SU-DHL-6 (cell line): ENCODE measurements at regions not wholly inside any gene's neighbourhood (a gene's known extent, or its start where the extent isn't known, plus 50 kb on each side); places are given as distances from the start of the nearest gene placed in this dataset.

Source experiments
- H2AFZ ChIP-seq: fragments of 200-600 bp; sonication (generic); 2 replicates; pipeline ENCODE4 v1.6.1; 2014; ENCODE audit warnings: low read depth, mild to moderate bottlenecking, moderate library complexity, mixed read lengths, antibody characterized with exemption, low read length; ENCODE audit not compliant: severe bottlenecking
- H3F3A ChIP-seq: fragments of 200-600 bp; shearing (Covaris generic); 2 replicates; pipeline ENCODE4 v1.6.0; 2016; ENCODE audit warnings: antibody characterized with exemption, mild to moderate bottlenecking; ENCODE audit not compliant: insufficient read depth
- H3K27ac ChIP-seq: fragments of 200-600 bp; sonication (generic); 2 replicates; pipeline ENCODE4 v1.5.1; 2016; ENCODE audit warnings: low read depth, mild to moderate bottlenecking, low read length, moderate library complexity, mixed read lengths
- H3K27me3 ChIP-seq: fragments of 200-600 bp; sonication (generic), shearing (Covaris generic); 2 replicates; pipeline ENCODE4 v1.6.0; 2014; ENCODE audit warnings: mild to moderate bottlenecking, low read length
- H3K36me3 ChIP-seq: fragments of 200-600 bp; sonication (generic); 2 replicates; pipeline ENCODE4 v1.6.1; 2014; ENCODE audit warnings: mild to moderate bottlenecking, low read length, mixed read lengths
- H3K4me2 ChIP-seq: fragments of 300-600, 200-600 bp; shearing (Covaris generic), sonication (generic); 2 replicates; pipeline ENCODE4 v1.6.0; 2014; ENCODE audit warnings: low read length, low read depth, mild to moderate bottlenecking; ENCODE audit not compliant: poor library complexity, severe bottlenecking
- H3K4me3 ChIP-seq: fragments of 200-600 bp; sonication (generic); 2 replicates; pipeline ENCODE4 v1.5.1; 2014; ENCODE audit warnings: antibody characterized with exemption, low read length, mild to moderate bottlenecking, mixed read lengths; ENCODE audit not compliant: insufficient read depth, poor library complexity, severe bottlenecking
- H3K79me2 ChIP-seq: fragments of 200-600 bp; sonication (generic); 2 replicates; pipeline ENCODE4 v1.6.1; 2014; ENCODE audit warnings: mild to moderate bottlenecking, low read length, moderate library complexity; ENCODE audit not compliant: insufficient read depth
- H3K9ac ChIP-seq: fragments of 200-600 bp; sonication (generic); 2 replicates; pipeline ENCODE4 v1.7.0; 2014; ENCODE audit warnings: mild to moderate bottlenecking, low read length
- H3K9me2 ChIP-seq: fragments of 200-600 bp; sonication (generic); replicated peaks from 2 replicates; pipeline ENCODE4 v1.6.1; 2014; ENCODE audit warnings: low read length; ENCODE audit not compliant: insufficient read depth
- H3K9me3 ChIP-seq: fragments of 200-600 bp; sonication (generic); 2 replicates; pipeline ENCODE4 v1.6.1; 2014; ENCODE audit warnings: low read length, mixed read lengths; ENCODE audit not compliant: insufficient read depth
- H4K20me1 ChIP-seq: fragments of 200-600 bp; sonication (generic); 2 replicates; pipeline ENCODE4 v1.6.1; 2014; ENCODE audit warnings: low read depth, mild to moderate bottlenecking, antibody characterized with exemption, low read length, moderate library complexity, mixed read lengths
- EZH2phosphoT487 ChIP-seq: fragments of 200-600 bp; sonication (generic), shearing (Covaris generic); conservative IDR thresholded peaks from 2 replicates; pipeline ENCODE4 v1.6.1; 2018; ENCODE audit warnings: mild to moderate bottlenecking, antibody characterized with exemption, low read length, moderate library complexity, mixed read lengths
- TF ChIP-seq, protein P1 (sequence below): fragments of 200-600 bp; sonication (generic); IDR thresholded peaks from one replicate; pipeline ENCODE4 v1.5.1; 2017; ENCODE audit warnings: antibody characterized with exemption, mild to moderate bottlenecking, low read length, moderate library complexity; ENCODE audit not compliant: insufficient read depth, poor library complexity, severe bottlenecking

GRCh38 chr16:65548470-65548869 is 426.6 kb upstream of the CDH11 start:
- Histone ChIP-seq H3K79me2 (no peaks in the 10 kb centered on the region), H4K20me1 (no peaks in the 10 kb centered on the region), H3K4me3 (no peak overlapping the region), H3K36me3 (no peaks in the 10 kb centered on the region), H3K27ac (no peak overlapping the region), H3K9ac (no peak overlapping the region), H3K27me3 (no peaks in the 10 kb centered on the region), H3K9me2 (no peaks in the 10 kb centered on the region), H3F3A (no peaks in the 10 kb centered on the region), H3K9me3 (no peaks in the 10 kb centered on the region), H2AFZ (no peak overlapping the region), H3K4me2 (no peak overlapping the region)
- no peak for TF ChIP-seq EZH2phosphoT487

DNA sequence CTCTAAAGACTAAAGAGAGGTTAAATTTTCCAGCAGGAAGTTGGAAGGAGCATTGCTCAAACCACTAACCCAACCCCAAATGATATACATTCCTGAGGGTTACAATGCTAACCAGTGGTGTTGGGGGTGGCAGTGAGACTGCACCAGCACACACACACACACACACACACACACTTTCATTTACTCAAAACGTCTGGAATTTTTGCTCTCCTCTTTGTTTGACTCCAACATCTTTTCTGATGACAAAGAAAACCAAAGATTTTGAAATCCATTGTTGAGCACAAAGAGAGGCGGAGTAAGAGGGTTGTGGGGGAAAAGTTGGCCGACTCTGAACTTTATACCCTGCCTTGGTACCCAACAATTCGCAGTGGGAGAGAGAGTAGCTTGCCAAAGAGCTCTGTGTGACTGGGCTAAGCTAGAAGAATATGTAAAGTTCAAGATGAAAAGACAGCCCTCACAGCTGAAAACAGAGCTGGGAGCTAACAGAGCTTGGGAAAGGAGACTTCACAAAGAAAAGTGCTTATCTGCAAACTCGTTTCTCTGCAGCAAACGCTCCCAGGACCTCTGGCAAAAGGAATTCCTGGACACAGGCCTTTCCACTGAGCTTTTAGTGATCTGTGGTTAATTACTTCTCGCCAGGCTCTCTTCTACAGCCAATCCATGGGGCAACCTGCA is 426.0 kb upstream of the CDH11 start:
- Histone ChIP-seq H3K4me2 (no peak overlapping the region), H3K9me3 (no peaks in the 10 kb centered on the region), H4K20me1 (no peaks in the 10 kb centered on the region), H3K27ac (no peak overlapping the region), H3K9ac (no peak overlapping the region), H3K4me3 (no peak overlapping the region), H3F3A (no peaks in the 10 kb centered on the region), H3K79me2 (no peaks in the 10 kb centered on the region), H2AFZ (no peak overlapping the region), H3K9me2 (no peaks in the 10 kb centered on the region), H3K36me3 (no peaks in the 10 kb centered on the region), H3K27me3 (no peaks in the 10 kb centered on the region)
- TF ChIP-seq, protein P1, sequence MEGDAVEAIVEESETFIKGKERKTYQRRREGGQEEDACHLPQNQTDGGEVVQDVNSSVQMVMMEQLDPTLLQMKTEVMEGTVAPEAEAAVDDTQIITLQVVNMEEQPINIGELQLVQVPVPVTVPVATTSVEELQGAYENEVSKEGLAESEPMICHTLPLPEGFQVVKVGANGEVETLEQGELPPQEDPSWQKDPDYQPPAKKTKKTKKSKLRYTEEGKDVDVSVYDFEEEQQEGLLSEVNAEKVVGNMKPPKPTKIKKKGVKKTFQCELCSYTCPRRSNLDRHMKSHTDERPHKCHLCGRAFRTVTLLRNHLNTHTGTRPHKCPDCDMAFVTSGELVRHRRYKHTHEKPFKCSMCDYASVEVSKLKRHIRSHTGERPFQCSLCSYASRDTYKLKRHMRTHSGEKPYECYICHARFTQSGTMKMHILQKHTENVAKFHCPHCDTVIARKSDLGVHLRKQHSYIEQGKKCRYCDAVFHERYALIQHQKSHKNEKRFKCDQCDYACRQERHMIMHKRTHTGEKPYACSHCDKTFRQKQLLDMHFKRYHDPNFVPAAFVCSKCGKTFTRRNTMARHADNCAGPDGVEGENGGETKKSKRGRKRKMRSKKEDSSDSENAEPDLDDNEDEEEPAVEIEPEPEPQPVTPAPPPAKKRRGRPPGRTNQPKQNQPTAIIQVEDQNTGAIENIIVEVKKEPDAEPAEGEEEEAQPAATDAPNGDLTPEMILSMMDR = no peak
- no peak for TF ChIP-seq EZH2phosphoT487

- Histone ChIP-seq H3K9ac (no peak overlapping the region), H3K4me3 (no peak overlapping the region), H3K27ac (no peak overlapping the region), H3K4me2 (no peak overlapping the region), H3F3A (no peaks in the 10 kb centered on the region), H3K27me3 (no peaks in the 10 kb centered on the region), H4K20me1 (no peaks in the 10 kb centered on the region), H3K36me3 (no peaks in the 10 kb centered on the region), H3K79me2 (no peaks in the 10 kb centered on the region), H2AFZ (no peak overlapping the region), H3K9me3 (no peaks in the 10 kb centered on the region), H3K9me2 (no peaks in the 10 kb centered on the region)
- no peak for TF ChIP-seq EZH2phosphoT487
- TF ChIP-seq, protein P1 = no peak
Observed at GRCh38 chr16:65546353-65546791, 424.5 kb upstream of the CDH11 start.

DNA sequence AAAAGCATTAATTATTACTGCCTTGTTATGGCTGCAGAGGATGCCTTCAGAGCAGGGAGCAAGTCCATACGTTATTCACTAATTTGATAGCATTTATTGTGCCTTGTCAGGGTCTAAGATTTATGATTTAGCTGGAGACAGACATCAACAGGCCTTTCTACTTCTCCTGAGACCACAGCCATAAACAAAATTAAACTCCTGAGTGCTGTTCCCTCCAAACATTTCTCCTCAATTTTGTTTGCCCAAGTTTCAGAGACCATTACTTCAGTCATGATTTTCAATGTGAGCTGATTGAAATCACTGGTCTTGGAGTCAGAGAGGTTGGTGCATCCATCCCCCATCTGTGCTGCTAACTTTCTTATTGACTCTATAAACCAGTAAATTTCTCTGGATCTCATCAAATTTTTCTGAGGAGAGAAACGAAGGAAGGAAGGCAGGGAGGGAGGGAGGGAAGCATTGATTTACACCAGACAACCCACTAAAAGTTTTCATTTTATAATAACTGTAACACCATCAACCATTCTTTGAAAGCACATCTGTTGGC is 423.6 kb upstream of the CDH11 start:
- Histone ChIP-seq H3K9ac (no peak overlapping the region), H2AFZ (no peak overlapping the region), H3K27ac (no peak overlapping the region), H3K9me3 (no peaks in the 10 kb centered on the region), H3K36me3 (no peaks in the 10 kb centered on the region), H3K4me3 (no peak overlapping the region), H3K79me2 (no peaks in the 10 kb centered on the region), H3F3A (no peaks in the 10 kb centered on the region), H3K9me2 (no peaks in the 10 kb centered on the region), H3K4me2 (no peak overlapping the region), H3K27me3 (no peaks in the 10 kb centered on the region), H4K20me1 (no peaks in the 10 kb centered on the region)
- no peak for TF ChIP-seq EZH2phosphoT487
- TF ChIP-seq, protein P1 = no peak
